Loucy (cell line): ENCODE measurements at regions not wholly inside any gene's neighbourhood (a gene's known extent, or its start where the extent isn't known, plus 50 kb on each side); places are given as distances from the start of the nearest gene placed in this dataset.

Experiments
- CTCF ChIP-seq: fragments of 200-600 bp; sonication (generic); conservative IDR thresholded peaks from 2 replicates; pipeline ENCODE4 v1.5.1; 2014; ENCODE audit warnings: mild to moderate bottlenecking, antibody characterized with exemption, low read length
- EZH2phosphoT487 ChIP-seq: fragments of 200-600 bp; IDR thresholded peaks from 2 replicates; pipeline ENCODE4 v1.6.1; 2018; ENCODE audit warnings: antibody characterized with exemption, mild to moderate bottlenecking, moderate library complexity, borderline replicate concordance

DNA sequence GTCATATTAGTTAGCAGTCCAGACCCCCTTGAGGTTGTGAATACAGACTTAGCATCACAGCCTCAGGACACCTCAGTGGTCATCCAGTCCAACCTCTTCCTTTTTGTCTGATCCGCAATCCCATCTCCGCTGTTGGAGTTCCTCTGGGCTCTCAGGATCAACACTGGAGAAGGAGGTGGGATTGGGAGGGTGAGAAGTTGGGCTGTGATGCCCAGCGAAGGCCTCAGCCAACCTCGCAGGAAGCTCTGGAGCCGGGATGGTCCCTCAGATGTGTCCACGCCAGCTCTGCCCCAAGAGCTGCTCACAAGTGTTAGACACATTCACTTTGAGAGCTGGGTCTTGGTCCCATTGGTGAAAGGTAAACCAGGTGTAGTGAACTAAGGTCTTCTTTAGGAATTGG lies 74.9 kb upstream of the AFF3 start:
- TF ChIP-seq CTCF (no peak), EZH2phosphoT487 (no peak)
